OCI-LY1 (cell line): ENCODE measurements at regions not wholly inside any gene's neighbourhood (a gene's known extent, or its start where the extent isn't known, plus 50 kb on each side); places are given as distances from the start of the nearest gene placed in this dataset.

Experiments used
- EZH2 ChIP-seq: fragments of 200-600 bp; sonication (generic), shearing (Covaris generic); IDR thresholded peaks from 2 replicates; pipeline ENCODE4 v1.8.0; 2017; ENCODE audit warnings: borderline replicate concordance, mixed run types, mild to moderate bottlenecking, antibody characterized with exemption, low read length, moderate library complexity, mixed read lengths
- TF ChIP-seq, protein P1 (sequence below): fragments of 200-600 bp; sonication (generic), shearing (Covaris generic); IDR thresholded peaks from 2 replicates; pipeline ENCODE4 v1.5.1; 2017; ENCODE audit warnings: mild to moderate bottlenecking, antibody characterized with exemption, low read length, moderate library complexity, mixed read lengths

DNA sequence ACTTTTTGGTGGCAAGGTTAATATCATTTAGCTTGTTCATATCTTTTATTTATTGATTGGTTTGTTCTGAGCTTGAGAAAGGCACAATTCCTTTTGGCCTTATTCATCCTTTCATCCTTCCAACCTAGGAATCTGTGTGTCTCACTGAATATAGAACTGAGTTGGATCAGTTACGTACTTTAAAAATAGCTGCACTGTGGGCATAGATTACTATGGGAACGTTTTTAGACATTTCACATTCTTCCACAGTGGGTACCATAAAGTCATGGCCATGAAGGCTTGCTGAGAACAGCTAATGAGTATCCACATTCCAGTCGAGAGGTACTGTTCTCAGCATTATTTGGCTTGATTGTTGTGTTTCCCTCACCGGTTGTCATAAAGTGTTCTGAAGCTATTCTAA, 217.0 kb upstream of the DKK2 start:
- TF ChIP-seq, protein P1, sequence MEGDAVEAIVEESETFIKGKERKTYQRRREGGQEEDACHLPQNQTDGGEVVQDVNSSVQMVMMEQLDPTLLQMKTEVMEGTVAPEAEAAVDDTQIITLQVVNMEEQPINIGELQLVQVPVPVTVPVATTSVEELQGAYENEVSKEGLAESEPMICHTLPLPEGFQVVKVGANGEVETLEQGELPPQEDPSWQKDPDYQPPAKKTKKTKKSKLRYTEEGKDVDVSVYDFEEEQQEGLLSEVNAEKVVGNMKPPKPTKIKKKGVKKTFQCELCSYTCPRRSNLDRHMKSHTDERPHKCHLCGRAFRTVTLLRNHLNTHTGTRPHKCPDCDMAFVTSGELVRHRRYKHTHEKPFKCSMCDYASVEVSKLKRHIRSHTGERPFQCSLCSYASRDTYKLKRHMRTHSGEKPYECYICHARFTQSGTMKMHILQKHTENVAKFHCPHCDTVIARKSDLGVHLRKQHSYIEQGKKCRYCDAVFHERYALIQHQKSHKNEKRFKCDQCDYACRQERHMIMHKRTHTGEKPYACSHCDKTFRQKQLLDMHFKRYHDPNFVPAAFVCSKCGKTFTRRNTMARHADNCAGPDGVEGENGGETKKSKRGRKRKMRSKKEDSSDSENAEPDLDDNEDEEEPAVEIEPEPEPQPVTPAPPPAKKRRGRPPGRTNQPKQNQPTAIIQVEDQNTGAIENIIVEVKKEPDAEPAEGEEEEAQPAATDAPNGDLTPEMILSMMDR = no peak
- TF ChIP-seq EZH2 = no peak
